CD4-positive, alpha-beta memory T cell (primary cell): ENCODE measurements at regions not wholly inside any gene's neighbourhood (a gene's known extent, or its start where the extent isn't known, plus 50 kb on each side); places are given as distances from the start of the nearest gene placed in this dataset.

Source experiments
- CTCF ChIA-PET: fragments of 350-600 bp; sonication (Branson Sonifier 250); formaldehyde crosslinking; loops from one replicate; lab custom pipeline; 2021; ENCODE audit warnings: inconsistent platforms; ENCODE audit not compliant: partially characterized antibody; lab: Charles Lee
- POLR2A ChIA-PET: fragments of 350-600 bp; sonication (Branson Sonifier 250); formaldehyde crosslinking; loops from one replicate; lab custom pipeline; 2021; ENCODE audit not compliant: partially characterized antibody; lab: Charles Lee
- DNase-seq, 5 donors: peaks; one replicate each; pipeline versions ENCODE4 v3.0.0 to v3.0.0-alpha.2; 2020 to 2022; ENCODE audit warnings: mixed read lengths in 1 of 5
- H3K27ac ChIP-seq: one replicate; pipeline ENCODE4 v1.7.0; 2013; ENCODE audit warnings: low read depth, low read length
- H3K27me3 ChIP-seq: 2 replicates; pipeline ENCODE4 v1.7.0; 2013; ENCODE audit warnings: mild to moderate bottlenecking, low read length, moderate library complexity; ENCODE audit not compliant: insufficient read depth
- H3K36me3 ChIP-seq: 2 replicates; pipeline ENCODE4 v1.7.0; 2013; ENCODE audit warnings: mild to moderate bottlenecking, low read length, moderate library complexity; ENCODE audit not compliant: insufficient read depth
- H3K4me1 ChIP-seq: 2 replicates; pipeline ENCODE4 v1.7.0; 2013; ENCODE audit warnings: mild to moderate bottlenecking, low read length, moderate library complexity; ENCODE audit not compliant: insufficient read depth
- H3K4me3 ChIP-seq, 2 donors: one replicate each; pipeline ENCODE4 v1.7.0; 2013; ENCODE audit warnings: low read length in 2 of 2, mild to moderate bottlenecking in 1 of 2
- H3K9me3 ChIP-seq, 2 donors: one replicate each; pipeline ENCODE4 v1.7.0; 2013; ENCODE audit warnings: low read length in 2 of 2, control low read depth in 1 of 2; ENCODE audit not compliant: control insufficient read depth in 1 of 2
- H3K27ac Mint-ChIP-seq, 7 donors: one replicate each; pipeline ENCODE4 v1.8.0; 2020 to 2021; ENCODE audit warnings: mixed read lengths in 7 of 7, mild to moderate bottlenecking in 6 of 7, inconsistent platforms in 3 of 7, moderate library complexity in 3 of 7
- H3K27me3 Mint-ChIP-seq, 2 donors: one replicate each; pipeline ENCODE4 v1.8.0; 2020 to 2021; ENCODE audit warnings: mixed read lengths in 2 of 2
- H3K36me3 Mint-ChIP-seq, 2 donors: one replicate each; pipeline ENCODE4 v1.8.0; 2020 to 2021; ENCODE audit warnings: mixed read lengths in 2 of 2, inconsistent platforms in 1 of 2, mild to moderate bottlenecking in 1 of 2
- H3K4me1 Mint-ChIP-seq, 4 donors: one replicate each; pipeline ENCODE4 v1.8.0; 2020 to 2021; ENCODE audit warnings: mixed read lengths in 4 of 4, mild to moderate bottlenecking in 1 of 4
- H3K4me3 Mint-ChIP-seq, 8 donors: one replicate each; pipeline ENCODE4 v1.8.0; 2020 to 2021; ENCODE audit warnings: mixed read lengths in 8 of 8, mild to moderate bottlenecking in 7 of 8, moderate library complexity in 6 of 8, inconsistent platforms in 3 of 8
- H3K9me3 Mint-ChIP-seq, 8 donors: one replicate each; pipeline ENCODE4 v1.8.0; 2020 to 2021; ENCODE audit warnings: mixed read lengths in 8 of 8, mild to moderate bottlenecking in 5 of 8, inconsistent platforms in 3 of 8, moderate library complexity in 1 of 8
- intact Hi-C: fragments of 100-400 bp; cut with micrococcal nuclease; formaldehyde crosslinking; loops from one replicate; pipeline ENCODE4 v1.15.1; 2023

DNA sequence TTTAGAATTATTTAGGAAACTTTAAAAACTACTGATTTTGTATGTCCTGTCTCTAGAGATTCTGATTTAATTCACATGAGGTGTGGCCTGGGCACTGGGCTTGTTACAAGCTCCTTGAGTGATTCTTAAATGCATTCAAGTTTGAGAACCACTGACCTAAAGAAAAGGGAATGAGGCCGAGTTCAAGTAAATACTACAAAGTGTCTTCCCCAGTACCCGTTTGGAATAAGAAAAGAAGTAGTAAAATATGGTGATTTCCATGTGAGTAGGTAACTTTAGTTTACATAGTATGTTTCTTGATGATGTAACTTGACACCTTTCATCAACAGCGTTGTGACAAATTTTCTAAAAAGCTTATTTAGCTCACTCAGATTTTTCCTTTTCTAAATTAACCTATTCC lies 1022.9 kb upstream of the NRXN1 start:
- Histone ChIP-seq H3K27ac (no peak overlapping the region), H3K27me3 (no peaks in the 10 kb centered on the region), H3K4me1 (no peaks in the 10 kb centered on the region), H3K9me3 (no peaks in the 10 kb centered on the region), H3K4me3 (no peak overlapping the region), H3K36me3 (no peaks in the 10 kb centered on the region)
- Mint-ChIP-seq H3K36me3 (no peaks in the 10 kb centered on the region), H3K4me3 (no peak overlapping the region), H3K4me1 (no peaks in the 10 kb centered on the region), H3K9me3 (peaks cover 0 to 18% (median 8%) of the 10 kb centered on the region in 8 donors), H3K27me3 (no peaks in the 10 kb centered on the region), H3K27ac (no peak overlapping the region)
- intact Hi-C loops: no loop called here
- ChIA-PET POLR2A (no interaction called here), CTCF (no interaction called here)
- no peak for DNase-seq

DNA sequence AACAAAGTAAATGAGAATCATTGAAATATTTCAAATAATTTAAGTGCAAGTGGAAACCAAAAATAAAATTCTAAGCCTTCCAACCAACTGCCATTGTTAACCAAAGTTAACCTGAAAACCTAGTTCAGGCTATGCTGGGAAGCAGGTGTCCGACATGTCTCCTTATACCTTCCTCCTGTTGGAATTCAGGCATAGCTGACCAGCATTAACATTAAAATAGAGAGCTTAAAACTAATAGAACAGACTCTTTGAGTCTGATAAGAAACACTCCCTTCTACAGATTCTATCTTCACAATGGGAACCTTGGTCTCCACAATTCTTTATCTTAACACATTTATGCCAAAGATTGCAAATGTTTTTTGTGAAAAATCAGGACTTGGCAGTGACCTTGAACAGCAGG lies 1004.9 kb upstream of the NRXN1 start:
- intact Hi-C loops: no loop called here
- no peak overlapping the region for H3K27ac Mint-ChIP-seq
- H3K4me1 Mint-ChIP-seq: no peaks in the 10 kb centered on the region
- CTCF ChIA-PET: no interaction called here
- H3K27me3 Mint-ChIP-seq: no peaks in the 10 kb centered on the region
- H3K9me3 ChIP-seq: no peaks in the 10 kb centered on the region
- no peak overlapping the region for H3K4me3 ChIP-seq
- DNase-seq: no peak
- no peaks in the 10 kb centered on the region for H3K36me3 ChIP-seq
- no peak overlapping the region for H3K4me3 Mint-ChIP-seq
- POLR2A ChIA-PET: no interaction called here
- no peaks in the 10 kb centered on the region for H3K27me3 ChIP-seq
- no peaks in the 10 kb centered on the region for H3K36me3 Mint-ChIP-seq
- H3K4me1 ChIP-seq: no peaks in the 10 kb centered on the region
- H3K9me3 Mint-ChIP-seq: peaks cover 0 to 6% (median 0%) of the 10 kb centered on the region in 8 donors
- H3K27ac ChIP-seq: no peak overlapping the region

- H3K36me3 ChIP-seq: no peaks in the 10 kb centered on the region
- no peaks in the 10 kb centered on the region for H3K9me3 ChIP-seq
- H3K9me3 Mint-ChIP-seq: peaks cover 0 to 6% (median 0%) of the 10 kb centered on the region in 8 donors
- H3K27me3 ChIP-seq: no peaks in the 10 kb centered on the region
- H3K4me1 ChIP-seq: no peaks in the 10 kb centered on the region
- no peaks in the 10 kb centered on the region for H3K36me3 Mint-ChIP-seq
- no peaks in the 10 kb centered on the region for H3K4me1 Mint-ChIP-seq
- DNase-seq: no peak
- H3K4me3 ChIP-seq: no peak overlapping the region
- no peaks in the 10 kb centered on the region for H3K27me3 Mint-ChIP-seq
- no peak overlapping the region for H3K4me3 Mint-ChIP-seq
- no peak overlapping the region for H3K27ac ChIP-seq
- intact Hi-C loops: no loop called here
- no peak overlapping the region for H3K27ac Mint-ChIP-seq
- ChIA-PET POLR2A (no interaction called here), CTCF (no interaction called here)
Observed at GRCh38 chr2:52036024-52036423, 1004.1 kb upstream of the NRXN1 start.

DNA sequence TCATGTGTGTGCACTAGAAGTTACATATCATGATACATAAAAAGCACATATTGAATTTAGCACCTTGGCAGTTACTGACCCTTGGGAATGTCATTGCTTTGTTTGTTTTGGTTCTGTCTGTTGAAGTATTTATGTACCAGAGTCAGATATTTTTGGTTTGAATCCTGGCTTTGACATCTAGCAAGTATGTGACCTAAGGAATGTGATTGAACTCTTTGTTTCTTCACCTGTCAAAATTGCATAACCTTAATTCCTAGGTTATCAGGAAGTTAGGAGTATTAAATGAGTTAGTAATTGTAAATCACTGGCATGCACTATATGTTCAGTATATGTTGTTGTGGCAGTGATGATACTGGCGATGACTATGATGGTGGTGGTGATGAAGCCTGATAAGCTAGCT lies 1003.5 kb upstream of the NRXN1 start:
- DNase-seq: no peak
- no peaks in the 10 kb centered on the region for H3K36me3 Mint-ChIP-seq
- H3K4me1 ChIP-seq: no peaks in the 10 kb centered on the region
- intact Hi-C loops: no loop called here
- H3K4me3 ChIP-seq: no peak overlapping the region
- H3K27me3 ChIP-seq: no peaks in the 10 kb centered on the region
- CTCF ChIA-PET: no interaction called here
- H3K9me3 Mint-ChIP-seq: peaks cover 0 to 6% (median 1%) of the 10 kb centered on the region in 8 donors
- no peaks in the 10 kb centered on the region for H3K36me3 ChIP-seq
- H3K4me3 Mint-ChIP-seq: no peak overlapping the region
- POLR2A ChIA-PET: no interaction called here
- no peaks in the 10 kb centered on the region for H3K9me3 ChIP-seq
- H3K27ac ChIP-seq: no peak overlapping the region
- no peak overlapping the region for H3K27ac Mint-ChIP-seq
- H3K27me3 Mint-ChIP-seq: no peaks in the 10 kb centered on the region
- H3K4me1 Mint-ChIP-seq: no peaks in the 10 kb centered on the region

DNA sequence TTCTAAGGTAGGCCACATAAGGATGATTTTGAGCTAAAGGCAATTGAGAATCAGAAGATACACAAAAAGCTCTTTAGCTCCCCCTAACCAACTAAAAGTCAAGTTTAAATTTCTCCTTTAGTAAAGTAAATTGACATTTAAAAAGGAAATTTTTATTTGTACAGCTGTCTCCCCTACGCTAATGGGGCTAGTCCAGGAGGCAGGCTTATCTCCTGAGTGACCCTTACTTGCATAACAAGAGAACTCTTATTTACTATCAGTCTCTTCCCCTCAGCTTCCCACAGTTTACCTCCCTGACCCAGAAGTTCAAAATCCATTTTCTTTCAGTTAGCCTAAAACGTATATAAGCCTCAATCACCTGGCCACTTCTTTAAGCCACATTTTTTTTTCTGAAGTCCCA lies 1002.8 kb upstream of the NRXN1 start:
- Histone ChIP-seq H3K4me1 (no peaks in the 10 kb centered on the region), H3K4me3 (no peak overlapping the region), H3K27me3 (no peaks in the 10 kb centered on the region), H3K27ac (no peak overlapping the region), H3K9me3 (no peaks in the 10 kb centered on the region), H3K36me3 (no peaks in the 10 kb centered on the region)
- CTCF ChIA-PET: no interaction called here
- Mint-ChIP-seq H3K27ac (no peak overlapping the region), H3K9me3 (peaks cover 0 to 6% (median 1%) of the 10 kb centered on the region in 8 donors), H3K36me3 (no peaks in the 10 kb centered on the region), H3K4me1 (no peaks in the 10 kb centered on the region), H3K4me3 (no peak overlapping the region), H3K27me3 (no peaks in the 10 kb centered on the region)
- POLR2A ChIA-PET: no interaction called here
- intact Hi-C loops: no loop called here
- no peak for DNase-seq

GRCh38 chr2:52022006-52022405 lies 990.1 kb upstream of the NRXN1 start:
- H3K4me3 ChIP-seq: no peak overlapping the region
- DNase-seq: no peak
- no peaks in the 10 kb centered on the region for H3K9me3 ChIP-seq
- no peaks in the 10 kb centered on the region for H3K4me1 ChIP-seq
- Mint-ChIP-seq H3K4me1 (no peaks in the 10 kb centered on the region), H3K36me3 (no peaks in the 10 kb centered on the region), H3K27ac (no peak overlapping the region), H3K27me3 (no peaks in the 10 kb centered on the region), H3K4me3 (no peak overlapping the region), H3K9me3 (peaks cover 4 to 17% (median 11%) of the 10 kb centered on the region in 8 donors)
- H3K36me3 ChIP-seq: no peaks in the 10 kb centered on the region
- CTCF ChIA-PET: no interaction called here
- intact Hi-C loops: no loop called here
- H3K27ac ChIP-seq: no peak overlapping the region
- no peaks in the 10 kb centered on the region for H3K27me3 ChIP-seq
- POLR2A ChIA-PET: no interaction called here

DNA sequence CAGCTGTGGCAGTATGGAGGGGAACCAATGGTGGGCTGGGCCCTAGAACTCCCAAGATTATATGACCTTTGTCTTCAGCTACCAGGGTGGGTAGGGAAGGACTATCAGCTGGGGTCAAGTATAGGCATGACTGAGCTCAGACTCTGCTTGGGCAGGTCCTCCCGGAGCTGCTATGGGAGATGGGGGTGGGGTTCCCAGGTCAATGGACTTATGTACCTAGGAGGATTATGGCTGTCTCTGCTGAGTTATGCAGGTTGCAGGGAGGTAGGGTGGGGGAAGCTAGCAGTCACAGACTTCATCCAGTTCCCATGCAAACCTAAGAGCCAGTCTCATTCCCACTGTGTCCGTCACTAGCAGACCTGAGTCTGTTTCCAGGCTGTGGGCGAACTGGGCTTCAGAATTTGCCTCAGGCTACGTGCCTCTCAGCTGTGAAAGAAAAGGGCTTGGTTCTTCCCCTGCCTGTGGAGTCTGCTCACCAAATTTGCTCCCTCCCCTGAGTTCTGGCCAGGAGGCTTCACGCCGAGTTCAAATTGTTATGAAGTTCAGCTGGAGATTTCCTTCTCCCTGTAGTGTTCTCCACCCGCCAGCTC lies 985.8 kb upstream of the NRXN1 start:
- intact Hi-C loops: no loop called here
- Mint-ChIP-seq H3K9me3 (peaks cover 4 to 12% (median 9%) of the 10 kb centered on the region in 8 donors), H3K36me3 (no peaks in the 10 kb centered on the region), H3K27me3 (no peaks in the 10 kb centered on the region), H3K27ac (no peak overlapping the region), H3K4me3 (no peak overlapping the region), H3K4me1 (no peaks in the 10 kb centered on the region)
- DNase-seq: no peak
- no peaks in the 10 kb centered on the region for H3K27me3 ChIP-seq
- H3K4me3 ChIP-seq: no peak overlapping the region
- no peaks in the 10 kb centered on the region for H3K4me1 ChIP-seq
- no peaks in the 10 kb centered on the region for H3K9me3 ChIP-seq
- ChIA-PET POLR2A (no interaction called here), CTCF (no interaction called here)
- no peak overlapping the region for H3K27ac ChIP-seq
- no peaks in the 10 kb centered on the region for H3K36me3 ChIP-seq
